ENCODE measurements at regions not wholly inside any gene's neighbourhood (a gene's known extent, or its start where the extent isn't known, plus 50 kb on each side); places are given as distances from the start of the nearest gene placed in this dataset.
"Not testable (repeated sequence)": the region's sequence is repeated elsewhere in the genome, so short reads cannot be mapped to it uniquely, and the experiment has no call there.

DNA sequence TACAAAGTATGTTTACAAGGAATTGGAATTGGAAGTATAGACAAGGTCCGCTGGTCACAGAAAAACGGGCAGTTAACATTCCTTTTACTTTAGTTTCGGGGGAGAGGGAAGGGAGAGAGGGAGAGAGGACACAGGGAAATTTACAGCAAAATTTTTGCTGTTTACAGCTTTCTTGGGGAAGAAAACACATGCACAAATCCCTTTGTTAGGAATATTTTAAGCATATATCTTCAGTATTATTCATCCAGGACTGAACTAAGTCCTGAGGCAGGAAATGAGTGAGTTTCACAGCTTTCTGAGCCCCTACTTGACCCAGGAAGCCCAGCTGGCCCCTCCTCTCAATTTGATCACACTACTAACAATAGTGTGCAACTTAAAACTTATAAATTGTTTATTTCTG is 113.4 kb upstream of the VANGL1 start:
- TF ChIP-seq, protein P1, sequence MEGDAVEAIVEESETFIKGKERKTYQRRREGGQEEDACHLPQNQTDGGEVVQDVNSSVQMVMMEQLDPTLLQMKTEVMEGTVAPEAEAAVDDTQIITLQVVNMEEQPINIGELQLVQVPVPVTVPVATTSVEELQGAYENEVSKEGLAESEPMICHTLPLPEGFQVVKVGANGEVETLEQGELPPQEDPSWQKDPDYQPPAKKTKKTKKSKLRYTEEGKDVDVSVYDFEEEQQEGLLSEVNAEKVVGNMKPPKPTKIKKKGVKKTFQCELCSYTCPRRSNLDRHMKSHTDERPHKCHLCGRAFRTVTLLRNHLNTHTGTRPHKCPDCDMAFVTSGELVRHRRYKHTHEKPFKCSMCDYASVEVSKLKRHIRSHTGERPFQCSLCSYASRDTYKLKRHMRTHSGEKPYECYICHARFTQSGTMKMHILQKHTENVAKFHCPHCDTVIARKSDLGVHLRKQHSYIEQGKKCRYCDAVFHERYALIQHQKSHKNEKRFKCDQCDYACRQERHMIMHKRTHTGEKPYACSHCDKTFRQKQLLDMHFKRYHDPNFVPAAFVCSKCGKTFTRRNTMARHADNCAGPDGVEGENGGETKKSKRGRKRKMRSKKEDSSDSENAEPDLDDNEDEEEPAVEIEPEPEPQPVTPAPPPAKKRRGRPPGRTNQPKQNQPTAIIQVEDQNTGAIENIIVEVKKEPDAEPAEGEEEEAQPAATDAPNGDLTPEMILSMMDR (IDR thresholded peaks at IDR 0.05; ENCODE audit: low read depth, low read length, missing input control) = not testable (repeated sequence)
- TF ChIP-seq, protein P2, sequence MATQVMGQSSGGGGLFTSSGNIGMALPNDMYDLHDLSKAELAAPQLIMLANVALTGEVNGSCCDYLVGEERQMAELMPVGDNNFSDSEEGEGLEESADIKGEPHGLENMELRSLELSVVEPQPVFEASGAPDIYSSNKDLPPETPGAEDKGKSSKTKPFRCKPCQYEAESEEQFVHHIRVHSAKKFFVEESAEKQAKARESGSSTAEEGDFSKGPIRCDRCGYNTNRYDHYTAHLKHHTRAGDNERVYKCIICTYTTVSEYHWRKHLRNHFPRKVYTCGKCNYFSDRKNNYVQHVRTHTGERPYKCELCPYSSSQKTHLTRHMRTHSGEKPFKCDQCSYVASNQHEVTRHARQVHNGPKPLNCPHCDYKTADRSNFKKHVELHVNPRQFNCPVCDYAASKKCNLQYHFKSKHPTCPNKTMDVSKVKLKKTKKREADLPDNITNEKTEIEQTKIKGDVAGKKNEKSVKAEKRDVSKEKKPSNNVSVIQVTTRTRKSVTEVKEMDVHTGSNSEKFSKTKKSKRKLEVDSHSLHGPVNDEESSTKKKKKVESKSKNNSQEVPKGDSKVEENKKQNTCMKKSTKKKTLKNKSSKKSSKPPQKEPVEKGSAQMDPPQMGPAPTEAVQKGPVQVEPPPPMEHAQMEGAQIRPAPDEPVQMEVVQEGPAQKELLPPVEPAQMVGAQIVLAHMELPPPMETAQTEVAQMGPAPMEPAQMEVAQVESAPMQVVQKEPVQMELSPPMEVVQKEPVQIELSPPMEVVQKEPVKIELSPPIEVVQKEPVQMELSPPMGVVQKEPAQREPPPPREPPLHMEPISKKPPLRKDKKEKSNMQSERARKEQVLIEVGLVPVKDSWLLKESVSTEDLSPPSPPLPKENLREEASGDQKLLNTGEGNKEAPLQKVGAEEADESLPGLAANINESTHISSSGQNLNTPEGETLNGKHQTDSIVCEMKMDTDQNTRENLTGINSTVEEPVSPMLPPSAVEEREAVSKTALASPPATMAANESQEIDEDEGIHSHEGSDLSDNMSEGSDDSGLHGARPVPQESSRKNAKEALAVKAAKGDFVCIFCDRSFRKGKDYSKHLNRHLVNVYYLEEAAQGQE (IDR thresholded peaks at IDR 0.05) = not testable (repeated sequence)
- TF ChIP-seq TAF1 (conservative IDR thresholded peaks at IDR 0.05); FOXA1 (IDR thresholded peaks at IDR 0.05); YY1 (IDR thresholded peaks at IDR 0.05); JUND (IDR thresholded peaks at IDR 0.05); RAD21 (IDR thresholded peaks at IDR 0.05); EGR1 (IDR thresholded peaks at IDR 0.05; ENCODE audit: low read depth in 2 of 2); SP1 (IDR thresholded peaks at IDR 0.05): not testable (repeated sequence)
- TF ChIP-seq, protein P3, sequence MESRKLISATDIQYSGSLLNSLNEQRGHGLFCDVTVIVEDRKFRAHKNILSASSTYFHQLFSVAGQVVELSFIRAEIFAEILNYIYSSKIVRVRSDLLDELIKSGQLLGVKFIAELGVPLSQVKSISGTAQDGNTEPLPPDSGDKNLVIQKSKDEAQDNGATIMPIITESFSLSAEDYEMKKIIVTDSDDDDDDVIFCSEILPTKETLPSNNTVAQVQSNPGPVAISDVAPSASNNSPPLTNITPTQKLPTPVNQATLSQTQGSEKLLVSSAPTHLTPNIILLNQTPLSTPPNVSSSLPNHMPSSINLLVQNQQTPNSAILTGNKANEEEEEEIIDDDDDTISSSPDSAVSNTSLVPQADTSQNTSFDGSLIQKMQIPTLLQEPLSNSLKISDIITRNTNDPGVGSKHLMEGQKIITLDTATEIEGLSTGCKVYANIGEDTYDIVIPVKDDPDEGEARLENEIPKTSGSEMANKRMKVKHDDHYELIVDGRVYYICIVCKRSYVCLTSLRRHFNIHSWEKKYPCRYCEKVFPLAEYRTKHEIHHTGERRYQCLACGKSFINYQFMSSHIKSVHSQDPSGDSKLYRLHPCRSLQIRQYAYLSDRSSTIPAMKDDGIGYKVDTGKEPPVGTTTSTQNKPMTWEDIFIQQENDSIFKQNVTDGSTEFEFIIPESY (IDR thresholded peaks at IDR 0.05) = not testable (repeated sequence)

All from liver (tissue), 3 donors.